22Rv1 (cell line): ENCODE measurements at regions not wholly inside any gene's neighbourhood (a gene's known extent, or its start where the extent isn't known, plus 50 kb on each side); places are given as distances from the start of the nearest gene placed in this dataset.

Experiments used
- CTCF ChIP-seq: fragments of 450-650 bp; IDR thresholded peaks from 2 replicates; pipeline ENCODE4 v1.5.1; 2017; ENCODE audit warnings: mild to moderate bottlenecking
- ZFX ChIP-seq: fragments of 450-650 bp; IDR thresholded peaks from 2 replicates; pipeline ENCODE4 v1.6.1; 2017; ENCODE audit warnings: antibody characterized with exemption, borderline replicate concordance

- TF ChIP-seq CTCF (no peak), ZFX (no peak)
Observed at GRCh38 chr13:80835902-80836301, 495.0 kb upstream of the SPRY2 start.
